ENCODE measurements at regions not wholly inside any gene's neighbourhood (a gene's known extent, or its start where the extent isn't known, plus 50 kb on each side); places are given as distances from the start of the nearest gene placed in this dataset.

- H3K27ac ChIP-seq (ENCODE audit: low read depth, low read length): no peak overlapping the region
- no peak overlapping the region for H3K18ac ChIP-seq (ENCODE audit: extremely low read depth, low read length)
- no peak overlapping the region for H3K4me3 ChIP-seq (ENCODE audit: extremely low read depth in 1 of 4, insufficient read depth in 2 of 4, low read depth in 3 of 4, low read length in 4 of 4)
- H3K56ac ChIP-seq (replicated peaks; ENCODE audit: insufficient read length, low read depth, low read length): no peak overlapping the region
- no peaks in the 10 kb centered on the region for H4K20me1 ChIP-seq (replicated peaks in 1 of 2; ENCODE audit: control insufficient read depth in 1 of 2, insufficient read depth in 2 of 2, low read length in 2 of 2)
- FAIRE-seq (no peak), DNase-seq (ENCODE audit: low read depth in 1 of 2, low spot score in 2 of 2) (no peak)
- no peak overlapping the region for H3K14ac ChIP-seq (ENCODE audit: insufficient read length)
- no peaks in the 10 kb centered on the region for H3K9me3 ChIP-seq (ENCODE audit: insufficient read depth in 2 of 2, low read depth in 1 of 2, low read length in 1 of 2)
- H3K4me2 ChIP-seq (ENCODE audit: insufficient read depth in 1 of 2, low read depth in 2 of 2, low read length in 2 of 2): no peak overlapping the region
- H3K4me1 ChIP-seq (replicated peaks in 1 of 4; ENCODE audit: control insufficient read depth in 3 of 4, insufficient read depth in 4 of 4, low read length in 3 of 4): no peaks in the 10 kb centered on the region
- no peak overlapping the region for H2BK5ac ChIP-seq (ENCODE audit: low read depth, low read length)
- H2BK15ac ChIP-seq (ENCODE audit: low read length): no peak overlapping the region
- ChIA-PET CTCF (ENCODE audit: partially characterized antibody) (interaction anchor here (0.6 to 1.1 kb wide), 6 partner anchors 16 to 1016 kb away, joined by 3 to 4 read pairs (median 3); no protein-coding TSS in a partner anchor), POLR2A (ENCODE audit: partially characterized antibody) (interaction anchor here (1.2 to 1.4 kb wide), 2 partner anchors 11 to 145 kb away, joined by 3 to 4 read pairs; partner anchors contain the start of gene PLK2)
- 96% methylated on average over 4 of the region's 4 CpGs; no CpG with 5 or more reads in 1 of the 2 experiments for WGBS, 2 experiments (ENCODE audit: extremely low coverage in 1 of 2, insufficient coverage in 1 of 2, insufficient read length in 1 of 2, insufficient replicate concordance in 2 of 2, low coverage in 1 of 2, low lambda C conversion rate in 2 of 2, missing lambda C conversion rate in 1 of 2)
- H3K4ac ChIP-seq (replicated peaks; ENCODE audit: insufficient read length, low read depth, low read length): no peak overlapping the region
- H2BK12ac ChIP-seq (ENCODE audit: low read depth, low read length): no peak overlapping the region
- H4K91ac ChIP-seq (replicated peaks; ENCODE audit: insufficient read length, low read length): no peak overlapping the region
- H3K36me3 ChIP-seq (ENCODE audit: control insufficient read depth in 2 of 4, insufficient read depth in 4 of 4, low read length in 3 of 4): no peaks in the 10 kb centered on the region
- H3K9ac ChIP-seq (replicated peaks in 1 of 4; ENCODE audit: extremely low read depth in 1 of 4, low read depth in 3 of 4, low read length in 3 of 4): no peak overlapping the region
- H4K5ac ChIP-seq (ENCODE audit: insufficient read length, low read depth, low read length): no peak overlapping the region
- H3K79me1 ChIP-seq (ENCODE audit: low read depth, low read length): no peaks in the 10 kb centered on the region
- H3K23ac ChIP-seq (ENCODE audit: insufficient read length): no peak overlapping the region
- no peaks in the 10 kb centered on the region for H3K79me2 ChIP-seq (ENCODE audit: control insufficient read depth in 1 of 2, insufficient read depth in 2 of 2, low read length in 2 of 2)
- no peak overlapping the region for H2BK120ac ChIP-seq (replicated peaks; ENCODE audit: low read depth, low read length)
- no peaks in the 10 kb centered on the region for H3K27me3 ChIP-seq (replicated peaks in 1 of 4; ENCODE audit: control insufficient read depth in 3 of 4, extremely low read depth in 1 of 4, insufficient read depth in 3 of 4, low read length in 3 of 4)
- H2AFZ ChIP-seq (ENCODE audit: low read length): 0 out of 2 replicates have a peak overlapping the region, but pooled peaks have one; percentile 8
- H2BK20ac ChIP-seq (ENCODE audit: low read length): no peak overlapping the region
- no peak overlapping the region for H4K8ac ChIP-seq (ENCODE audit: extremely low read depth, insufficient read depth, low read length)
- no peak overlapping the region for H2AK5ac ChIP-seq (ENCODE audit: low read depth, low read length)
- no peaks in the 10 kb centered on the region for H3K23me2 ChIP-seq (ENCODE audit: low read depth, low read length)
- no peak for TF ChIP-seq FOSL1 (IDR thresholded peaks at IDR 0.05; ENCODE audit: insufficient read depth, low read depth, low read length)
- TF ChIP-seq RAD21 (IDR thresholded peaks at IDR 0.05 in 1 of 2, conservative IDR thresholded peaks at IDR 0.05 in 1 of 2; ENCODE audit: low read depth in 2 of 2, low read length in 2 of 2): no peak
- TF ChIP-seq POU5F1 (IDR thresholded peaks at IDR 0.05; ENCODE audit: low read depth, low read length): no peak
- no peak for TF ChIP-seq ATF3 (IDR thresholded peaks at IDR 0.05; ENCODE audit: insufficient read depth, low read depth, low read length)
- TF ChIP-seq JUN (IDR thresholded peaks at IDR 0.05; ENCODE audit: low read depth, low read length): no peak
- TF ChIP-seq SAP30 (IDR thresholded peaks at IDR 0.05; ENCODE audit: insufficient read depth, insufficient replicate concordance, low read length): no peak
- TF ChIP-seq HDAC2 (IDR thresholded peaks at IDR 0.05; ENCODE audit: borderline replicate concordance in 1 of 2, low read depth in 2 of 2, low read length in 2 of 2): no peak
- TF ChIP-seq KDM5A (IDR thresholded peaks at IDR 0.05; ENCODE audit: low read length): no peak
- no peak for TF ChIP-seq POLR2AphosphoS5 (IDR thresholded peaks at IDR 0.05; ENCODE audit: low read depth, low read length)
- no peak for TF ChIP-seq EZH2 (IDR thresholded peaks at IDR 0.05; ENCODE audit: low read depth, low read length, severe bottlenecking)
- no peak for TF ChIP-seq MAFK (IDR thresholded peaks at IDR 0.05; ENCODE audit: low read depth, low read length)
Measured at GRCh38 chr5:58314356-58315210, 145.3 kb downstream of the PLK2 start.

Data from H1 (cell line).